ENCODE measurements at regions not wholly inside any gene's neighbourhood (a gene's known extent, or its start where the extent isn't known, plus 50 kb on each side); places are given as distances from the start of the nearest gene placed in this dataset.

DNA sequence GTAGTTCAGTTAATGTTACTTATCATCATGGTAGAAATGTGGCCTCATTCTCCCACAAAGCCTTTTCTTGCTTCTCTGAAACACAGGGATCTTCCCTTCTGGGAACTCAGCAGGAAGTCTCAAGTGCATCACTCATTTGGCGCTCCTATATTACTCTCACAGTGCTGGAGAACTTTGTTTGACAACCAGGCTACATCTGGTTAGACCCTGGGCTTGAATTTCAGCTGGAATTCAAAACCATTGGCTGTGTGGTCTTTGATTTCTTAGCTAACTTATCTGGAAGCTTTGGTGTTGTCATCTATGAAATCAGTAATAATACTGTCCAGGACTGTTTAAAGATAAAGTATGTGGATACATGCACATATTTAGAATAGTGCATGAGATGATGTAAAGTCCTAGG is 1777.1 kb downstream of the MAT2B start:
- H3K36me3 ChIP-seq, result no peaks in the 10 kb centered on the region
- H3K27me3 ChIP-seq, result no peaks in the 10 kb centered on the region
- no peaks in the 10 kb centered on the region for H3K9me3 ChIP-seq
- DNase-seq, result no peak
- H3K4me1 ChIP-seq, result no peaks in the 10 kb centered on the region
- TF ChIP-seq, protein P1, sequence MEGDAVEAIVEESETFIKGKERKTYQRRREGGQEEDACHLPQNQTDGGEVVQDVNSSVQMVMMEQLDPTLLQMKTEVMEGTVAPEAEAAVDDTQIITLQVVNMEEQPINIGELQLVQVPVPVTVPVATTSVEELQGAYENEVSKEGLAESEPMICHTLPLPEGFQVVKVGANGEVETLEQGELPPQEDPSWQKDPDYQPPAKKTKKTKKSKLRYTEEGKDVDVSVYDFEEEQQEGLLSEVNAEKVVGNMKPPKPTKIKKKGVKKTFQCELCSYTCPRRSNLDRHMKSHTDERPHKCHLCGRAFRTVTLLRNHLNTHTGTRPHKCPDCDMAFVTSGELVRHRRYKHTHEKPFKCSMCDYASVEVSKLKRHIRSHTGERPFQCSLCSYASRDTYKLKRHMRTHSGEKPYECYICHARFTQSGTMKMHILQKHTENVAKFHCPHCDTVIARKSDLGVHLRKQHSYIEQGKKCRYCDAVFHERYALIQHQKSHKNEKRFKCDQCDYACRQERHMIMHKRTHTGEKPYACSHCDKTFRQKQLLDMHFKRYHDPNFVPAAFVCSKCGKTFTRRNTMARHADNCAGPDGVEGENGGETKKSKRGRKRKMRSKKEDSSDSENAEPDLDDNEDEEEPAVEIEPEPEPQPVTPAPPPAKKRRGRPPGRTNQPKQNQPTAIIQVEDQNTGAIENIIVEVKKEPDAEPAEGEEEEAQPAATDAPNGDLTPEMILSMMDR (IDR thresholded peaks at IDR 0.05; ENCODE audit: low read depth, low read length), result no peak
- no peak overlapping the region for H3K4me3 ChIP-seq (ENCODE audit: low read depth, low read length)

DNA sequence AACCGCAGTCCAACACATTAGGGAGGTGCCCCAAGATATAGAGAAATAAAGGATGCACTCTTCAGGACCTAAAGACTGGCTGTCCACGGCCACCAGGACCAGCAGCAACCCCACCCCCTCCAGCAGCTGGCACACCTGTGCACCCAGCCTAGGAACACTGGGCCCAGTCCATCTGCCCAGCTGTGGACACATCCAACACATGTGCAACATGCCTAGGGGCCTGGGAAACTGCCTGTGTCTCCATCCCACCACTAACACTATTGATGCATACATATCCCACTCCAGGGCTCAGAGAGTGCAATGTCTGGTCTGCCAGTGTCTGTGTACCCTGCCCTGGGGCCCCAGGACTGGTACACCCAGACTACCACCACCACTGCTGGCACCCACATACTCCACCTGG is 1781.3 kb downstream of the MAT2B start:
- H3K4me1 ChIP-seq, result no peaks in the 10 kb centered on the region
- H3K4me3 ChIP-seq (ENCODE audit: low read depth, low read length), result no peak overlapping the region
- no peaks in the 10 kb centered on the region for H3K36me3 ChIP-seq
- TF ChIP-seq, protein P1 (IDR thresholded peaks at IDR 0.05; ENCODE audit: low read depth, low read length), result no peak
- H3K9me3 ChIP-seq, result no peaks in the 10 kb centered on the region
- H3K27me3 ChIP-seq, result no peaks in the 10 kb centered on the region
- DNase-seq, result no peak

DNA sequence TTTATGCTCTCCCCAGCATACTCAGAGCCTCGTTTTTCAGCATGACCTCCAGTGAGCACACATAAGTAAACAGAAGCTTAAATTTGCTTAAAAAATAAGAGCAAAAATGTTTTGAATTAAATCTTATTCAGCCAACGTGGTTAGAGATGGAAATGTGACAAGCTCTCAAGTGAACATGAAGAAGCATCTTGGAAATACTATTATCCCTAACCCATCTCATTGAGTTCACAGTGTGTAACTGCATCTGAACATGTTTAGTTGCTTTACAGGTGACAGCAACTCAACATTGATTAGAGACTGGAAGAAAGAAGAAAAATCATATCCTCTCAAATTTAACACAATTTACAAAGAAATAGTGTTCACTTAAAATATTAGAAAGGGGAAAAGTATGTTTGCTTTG is 1785.1 kb downstream of the MAT2B start:
- no peaks in the 10 kb centered on the region for H3K4me1 ChIP-seq
- DNase-seq, result no peak

DNA sequence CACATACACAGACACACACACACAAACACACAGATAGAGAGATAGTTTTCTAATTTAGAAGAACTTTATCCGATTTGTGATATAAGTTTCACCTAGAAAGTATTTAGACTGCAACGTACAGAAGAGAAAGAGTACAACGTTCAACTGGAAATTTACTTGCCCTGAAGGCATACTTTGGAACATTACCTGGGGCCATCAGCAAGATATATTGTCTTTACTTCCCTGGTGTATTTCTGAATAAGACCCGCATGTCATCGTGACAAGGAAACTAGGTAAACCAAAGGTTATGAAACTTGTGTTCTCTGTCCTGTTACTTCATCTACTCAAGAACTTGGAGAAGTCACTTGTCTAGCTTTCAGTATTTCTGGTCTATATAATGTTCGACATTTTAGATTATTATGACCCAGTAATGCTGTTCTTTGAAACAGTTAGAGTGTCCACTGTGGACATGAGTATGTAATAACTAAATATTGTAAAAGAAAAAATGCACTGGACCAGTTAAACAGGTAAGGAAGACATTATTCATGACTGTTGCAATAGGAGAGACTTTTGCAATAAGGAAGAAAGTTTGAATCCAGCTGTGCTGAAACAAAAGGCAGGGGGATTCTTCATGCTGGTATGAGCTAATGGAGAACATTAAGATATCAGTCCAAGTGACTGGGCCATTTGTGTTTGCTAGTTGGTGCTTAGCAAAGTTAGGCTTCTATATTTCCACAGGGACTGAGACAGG is 1791.1 kb downstream of the MAT2B start:
- no peak for DNase-seq
- Histone ChIP-seq H3K27me3 (no peaks in the 10 kb centered on the region), H3K4me1 (no peaks in the 10 kb centered on the region), H3K4me3 (ENCODE audit: low read depth, low read length) (no peak overlapping the region), H3K36me3 (no peaks in the 10 kb centered on the region), H3K9me3 (no peaks in the 10 kb centered on the region)
- TF ChIP-seq, protein P1 (IDR thresholded peaks at IDR 0.05; ENCODE audit: low read depth, low read length), result no peak

More for the DNA sequence above, 1785.1 kb downstream of the MAT2B start:
- H3K4me3 ChIP-seq (ENCODE audit: low read depth, low read length), result no peak overlapping the region
- H3K36me3 ChIP-seq, result no peaks in the 10 kb centered on the region
- TF ChIP-seq, protein P1 (IDR thresholded peaks at IDR 0.05; ENCODE audit: low read depth, low read length), result no peak
- H3K27me3 ChIP-seq, result no peaks in the 10 kb centered on the region
- no peaks in the 10 kb centered on the region for H3K9me3 ChIP-seq

DNA sequence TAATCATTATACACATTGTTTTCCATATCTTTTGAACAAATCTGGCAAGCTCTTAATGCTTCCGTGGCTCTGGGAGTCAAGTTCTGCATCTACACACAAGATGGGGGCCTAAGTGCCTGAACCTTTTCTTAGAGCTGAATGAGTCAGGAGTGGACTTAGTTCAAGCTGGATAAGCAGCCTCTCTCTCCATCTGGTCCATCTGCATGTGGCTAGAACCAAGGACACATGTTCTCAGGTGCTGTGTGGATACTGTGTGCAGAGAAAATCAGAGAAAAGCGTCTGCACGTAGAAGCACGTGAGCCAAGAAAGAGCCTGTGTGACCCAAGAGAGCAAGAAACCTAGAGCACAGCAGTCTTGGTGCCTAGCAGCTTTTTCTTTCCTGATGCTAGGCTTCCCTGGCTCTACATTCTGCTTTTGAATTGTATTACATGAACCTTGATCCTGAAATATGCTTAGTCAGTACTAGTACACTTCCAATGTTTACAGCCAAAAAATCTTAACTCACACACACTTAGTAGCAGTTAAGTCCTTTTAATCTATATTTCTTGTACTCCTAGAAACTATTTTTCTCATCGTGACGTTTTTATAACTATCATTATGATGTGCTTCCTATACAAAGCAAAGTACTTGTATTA is 1798.9 kb downstream of the MAT2B start:
- Histone ChIP-seq H3K4me1 (0 out of 2 replicates have a peak, but pooled peaks cover 6% of the 10 kb centered on the region), H3K9me3 (no peaks in the 10 kb centered on the region), H3K36me3 (no peaks in the 10 kb centered on the region), H3K27me3 (no peaks in the 10 kb centered on the region), H3K4me3 (ENCODE audit: low read depth, low read length) (no peak overlapping the region)
- no peak for DNase-seq
- TF ChIP-seq, protein P1 (IDR thresholded peaks at IDR 0.05; ENCODE audit: low read depth, low read length), result no peak

DNA sequence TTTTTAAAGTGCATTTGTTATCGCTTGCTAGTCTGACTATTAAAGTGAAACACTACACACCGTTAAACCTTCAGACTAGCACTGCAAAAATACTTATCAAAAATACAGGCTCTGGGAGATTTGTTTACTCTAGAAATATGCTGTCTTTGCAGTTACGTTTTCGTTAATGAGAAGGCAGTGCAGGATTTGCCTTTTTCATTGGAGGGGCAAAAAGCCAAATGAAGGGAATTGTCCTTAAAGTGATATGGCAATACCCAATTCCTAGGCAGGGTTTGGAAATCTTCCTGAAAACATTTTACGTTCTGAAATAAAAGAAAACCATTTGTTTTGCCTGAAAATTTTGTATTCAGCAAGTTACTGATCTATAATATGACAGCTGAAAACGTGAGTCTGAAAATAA is 1800.2 kb downstream of the MAT2B start:
- Histone ChIP-seq H3K4me3 (ENCODE audit: low read depth, low read length) (no peak overlapping the region), H3K27me3 (no peaks in the 10 kb centered on the region), H3K9me3 (no peaks in the 10 kb centered on the region), H3K4me1 (0 out of 2 replicates have a peak, but pooled peaks cover 6% of the 10 kb centered on the region), H3K36me3 (no peaks in the 10 kb centered on the region)
- TF ChIP-seq, protein P1 (IDR thresholded peaks at IDR 0.05; ENCODE audit: low read depth, low read length), result no peak
- DNase-seq, result no peak

Data from BE2C (cell line).